Endothelial cell of umbilical vein (primary cell): ENCODE measurements at regions not wholly inside any gene's neighbourhood (a gene's known extent, or its start where the extent isn't known, plus 50 kb on each side); places are given as distances from the start of the nearest gene placed in this dataset.

Experiments
- CTCF ChIP-seq, 2 donors: IDR thresholded peaks; 1 replicate in 1 of 2; 2 replicates in 1 of 2; pipeline ENCODE4 v1.5.1; 2011; ENCODE audit warnings: low read length in 2 of 2, mild to moderate bottlenecking in 2 of 2, moderate library complexity in 2 of 2, control low read depth in 1 of 2, inconsistent platforms in 1 of 2, low read depth in 1 of 2; ENCODE audit not compliant: insufficient read depth in 1 of 2; ENCODE audit errors: extremely low read depth in 1 of 2
- EZH2 ChIP-seq: IDR thresholded peaks from 2 replicates; pipeline ENCODE4 v1.6.1; 2012; ENCODE audit warnings: borderline replicate concordance, low read depth, mild to moderate bottlenecking, moderate library complexity, low read length, inconsistent platforms; ENCODE audit not compliant: severe bottlenecking
- FOS ChIP-seq: IDR thresholded peaks from 2 replicates; pipeline ENCODE4 v1.6.1; 2011; ENCODE audit warnings: mild to moderate bottlenecking, low read length, moderate library complexity, borderline replicate concordance; ENCODE audit not compliant: insufficient read depth
- GATA2 ChIP-seq: IDR thresholded peaks from 2 replicates; pipeline ENCODE4 v1.7.0; 2011; ENCODE audit warnings: low read depth, mild to moderate bottlenecking, moderate library complexity, mixed read lengths, low read length; ENCODE audit not compliant: insufficient read length, insufficient read depth
- JUN ChIP-seq: IDR thresholded peaks from 2 replicates; pipeline ENCODE4 v1.6.1; 2011; ENCODE audit warnings: borderline replicate concordance, low read depth; ENCODE audit not compliant: insufficient read length, insufficient read depth
- MAX ChIP-seq: IDR thresholded peaks from 2 replicates; pipeline ENCODE4 v1.6.1; 2011; ENCODE audit not compliant: insufficient read depth, insufficient read length
- MYC ChIP-seq: IDR thresholded peaks from one replicate; pipeline ENCODE4 v1.6.1; 2011; ENCODE audit warnings: mild to moderate bottlenecking, low read depth, low read length
- POLR2A ChIP-seq: IDR thresholded peaks from 2 replicates; pipeline ENCODE4 v1.6.1; 2012; ENCODE audit warnings: low read depth, mild to moderate bottlenecking, control low read depth, low read length
- POLR2AphosphoS5 ChIP-seq: IDR thresholded peaks from 2 replicates; pipeline ENCODE4 v1.6.1; 2012; ENCODE audit warnings: low read depth, mild to moderate bottlenecking, control low read depth, low read length, moderate library complexity; ENCODE audit not compliant: insufficient read depth

DNA sequence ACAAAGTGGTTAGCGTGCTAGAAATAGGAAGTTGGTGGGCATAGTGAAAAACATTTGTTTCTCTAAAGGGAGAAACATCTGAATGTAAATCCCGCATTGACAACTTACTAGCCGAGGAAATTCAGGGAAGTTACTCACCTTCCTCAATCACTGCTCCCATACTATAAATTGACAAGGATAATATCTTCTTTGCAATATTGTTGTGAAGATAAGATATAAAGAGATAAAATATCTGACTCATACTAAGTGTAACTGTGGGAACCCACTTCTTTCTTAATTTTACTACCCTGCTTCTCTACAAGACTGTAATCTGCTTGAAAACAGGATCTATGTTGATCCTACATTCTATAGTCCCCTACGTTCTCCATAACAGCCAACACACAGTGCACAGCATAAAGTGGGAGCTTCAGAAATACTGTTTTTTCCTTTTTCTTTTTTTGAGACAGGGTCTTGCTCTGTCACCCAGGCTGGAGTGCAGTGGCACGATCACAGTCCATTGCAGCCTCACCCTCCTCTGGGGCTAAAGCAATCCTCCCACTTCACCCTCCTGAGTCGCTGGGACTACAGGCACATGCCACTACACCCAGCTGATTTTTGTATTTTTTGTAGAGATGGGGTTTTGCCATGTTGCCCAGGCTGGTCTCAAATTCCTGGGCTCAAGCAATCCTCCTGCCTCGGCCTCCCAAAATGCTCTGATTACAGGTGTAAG is 57.4 kb upstream of the C1orf21 start:
- TF ChIP-seq CTCF (IDR thresholded peaks at IDR 0.05; ENCODE audit: extremely low read depth in 1 of 2, insufficient read depth in 1 of 2, low read depth in 1 of 2, low read length in 2 of 2) (no peak), JUN (peak; percentile 67), POLR2A (no peak), GATA2 (peak; percentile 94), EZH2 (no peak), MAX (no peak), POLR2AphosphoS5 (no peak), FOS (peak; percentile 72), MYC (no peak)
